ENCODE measurements at regions not wholly inside any gene's neighbourhood (a gene's known extent, or its start where the extent isn't known, plus 50 kb on each side); places are given as distances from the start of the nearest gene placed in this dataset.
"Not testable (repeated sequence)": the region's sequence is repeated elsewhere in the genome, so short reads cannot be mapped to it uniquely, and the experiment has no call there.

DNA sequence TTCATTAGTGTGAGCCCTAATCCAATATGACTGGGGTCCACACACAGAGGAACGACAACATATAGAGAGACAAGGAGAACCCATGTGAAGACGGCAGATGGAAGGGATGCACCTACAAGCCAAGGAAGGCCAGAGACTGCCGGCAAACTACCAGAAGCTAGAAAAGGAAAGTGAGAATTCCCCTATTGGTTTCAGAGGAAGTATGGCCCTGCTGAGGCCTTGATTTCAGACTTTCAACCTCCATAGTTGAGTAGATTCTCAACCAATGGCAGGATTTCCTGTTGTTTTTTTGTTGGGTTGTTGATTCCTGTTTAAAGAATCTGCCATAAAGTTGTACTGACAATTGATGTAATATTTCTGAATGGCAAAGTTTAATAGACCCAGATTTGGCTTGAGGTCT lies 241.5 kb downstream of the SATB2 start:
- no peak for DNase-seq (ENCODE audit: low spot score)

DNA sequence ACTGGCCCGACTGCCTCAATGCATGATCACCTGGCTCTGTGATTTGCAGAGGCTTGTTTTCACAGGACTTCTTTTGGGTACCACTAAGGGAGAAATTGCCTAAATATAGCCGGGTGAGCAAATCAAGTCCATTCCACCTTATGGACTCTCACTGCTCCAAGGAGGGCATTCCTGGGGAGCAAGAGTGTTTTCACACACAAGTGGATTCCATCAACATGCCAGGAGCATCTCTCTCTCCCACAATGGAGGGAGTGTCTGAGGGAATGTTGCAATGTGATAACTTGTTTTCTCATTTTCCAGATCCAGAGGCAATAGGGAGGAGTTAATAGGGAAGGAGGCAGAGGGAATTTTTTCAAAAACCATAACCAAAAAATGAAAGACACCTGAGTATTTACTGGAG lies 250.7 kb downstream of the SATB2 start:
- no peak for DNase-seq (ENCODE audit: low spot score)

DNA sequence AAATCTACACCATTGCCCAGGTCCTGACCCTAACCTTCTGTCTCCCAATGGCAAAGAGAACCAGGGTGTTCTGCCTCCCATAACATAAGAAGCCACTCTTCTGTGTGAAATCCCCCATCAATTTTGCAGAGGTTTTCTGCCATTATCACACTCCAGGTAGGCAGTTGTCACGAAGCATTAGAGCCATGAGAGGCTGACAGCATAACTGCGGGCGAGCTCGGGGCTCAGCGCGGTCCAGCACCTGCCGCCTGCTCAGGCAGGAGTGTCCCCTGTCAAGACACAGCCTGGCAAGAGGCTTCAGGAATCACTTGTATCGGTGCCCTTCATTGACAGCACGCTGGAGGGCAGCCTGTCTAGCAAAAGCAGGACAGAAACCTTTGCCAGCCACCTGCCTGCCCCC lies 251.2 kb downstream of the SATB2 start:
- no peak for DNase-seq (ENCODE audit: low spot score)

DNA sequence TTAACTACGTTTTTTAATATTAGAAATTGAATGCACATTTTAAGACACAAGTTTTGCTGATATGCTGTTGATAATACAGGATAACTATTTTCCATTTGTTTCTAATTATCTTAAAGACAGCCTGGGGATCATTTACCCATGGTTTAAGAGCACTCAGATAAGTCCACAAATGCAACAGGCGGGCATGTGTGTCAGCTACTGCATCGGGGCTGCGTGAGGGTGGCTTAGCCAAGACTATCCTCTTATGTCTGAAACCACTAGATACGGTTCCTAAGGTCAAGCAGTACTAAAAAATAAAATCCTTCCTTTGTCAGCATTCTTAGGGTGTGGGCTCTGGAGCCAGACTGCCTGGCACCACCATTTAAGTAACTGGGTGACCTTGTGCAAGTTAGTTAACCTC lies 254.8 kb downstream of the SATB2 start:
- no peak for DNase-seq (ENCODE audit: low spot score)

DNA sequence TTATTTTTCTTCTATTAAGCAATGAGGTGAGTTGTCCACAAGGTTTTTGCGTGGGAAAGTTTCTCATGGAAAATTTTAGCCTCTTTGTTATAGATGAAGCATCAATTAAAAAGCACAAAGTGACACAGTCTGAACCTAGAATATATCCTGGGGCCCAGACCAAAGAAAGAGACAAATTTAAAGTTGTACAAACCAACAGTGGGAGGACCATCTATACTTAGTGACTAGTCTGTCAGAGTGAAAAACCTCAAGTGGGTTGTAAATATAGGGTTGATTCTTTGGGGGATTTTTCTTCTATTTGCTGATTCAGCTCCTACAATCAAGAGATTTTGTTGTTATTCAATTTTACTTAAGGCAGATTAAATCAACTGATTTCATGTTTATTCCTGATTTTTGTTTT lies 256.2 kb downstream of the SATB2 start:
- DNase-seq (ENCODE audit: low spot score): no peak

DNA sequence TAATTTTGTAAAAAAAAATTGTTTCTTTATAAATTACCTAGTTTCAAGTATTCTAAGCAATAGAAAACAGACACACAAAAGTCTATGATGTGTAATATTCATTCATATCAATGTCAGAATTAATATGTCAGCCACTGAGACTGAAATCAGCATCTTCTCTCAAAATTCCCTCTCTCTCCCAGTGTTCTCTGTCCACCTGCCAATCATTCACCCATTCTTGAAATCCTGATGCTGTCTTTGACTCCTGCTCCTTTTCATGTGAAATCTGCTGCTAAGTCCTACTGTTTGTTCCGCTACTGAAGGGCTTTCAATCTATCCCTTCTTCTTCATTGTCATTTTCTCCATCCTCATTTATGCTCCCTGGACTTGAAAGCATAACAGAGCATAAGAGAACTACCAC lies 257.9 kb downstream of the SATB2 start:
- DNase-seq (ENCODE audit: low spot score): no peak

DNA sequence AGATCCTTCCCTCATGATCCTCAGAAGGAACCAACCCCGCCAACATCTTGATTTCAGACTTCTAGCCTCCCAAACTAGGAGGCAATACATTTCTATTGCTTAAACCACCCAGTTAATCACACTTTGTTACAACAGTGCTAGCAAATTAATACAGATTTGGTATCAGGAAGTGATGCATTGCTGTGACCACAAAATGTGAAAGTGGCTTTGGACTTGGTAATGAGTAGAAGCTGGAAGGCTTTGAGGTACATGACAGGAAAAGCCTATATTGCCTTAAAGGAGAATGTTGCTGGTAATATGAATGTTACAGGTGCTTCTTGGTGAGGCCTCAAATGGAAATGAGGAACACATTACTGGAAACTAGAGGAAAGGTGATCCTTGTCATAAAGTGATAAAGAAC lies 260.3 kb downstream of the SATB2 start:
- DNase-seq (ENCODE audit: low spot score): no peak

DNA sequence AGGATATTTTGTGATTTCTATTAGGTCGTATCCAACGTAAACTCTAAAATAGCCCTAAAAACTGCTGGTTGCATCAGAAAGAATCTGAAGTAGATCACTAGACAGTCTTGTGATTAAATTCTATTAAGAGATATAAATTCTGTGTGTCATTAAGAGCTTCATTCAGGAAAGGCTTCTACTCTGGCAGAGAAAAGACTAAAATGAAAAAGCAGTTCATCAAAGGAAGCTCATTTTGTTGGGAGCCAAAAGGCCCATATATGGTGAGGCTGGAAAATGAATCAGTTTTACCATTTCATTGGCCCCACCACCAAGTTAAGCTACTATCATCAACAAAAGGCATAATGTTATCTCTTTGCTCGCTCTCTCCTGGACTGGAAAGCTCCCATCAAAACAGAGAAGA lies 261.1 kb downstream of the SATB2 start:
- DNase-seq (ENCODE audit: low spot score): no peak

DNA sequence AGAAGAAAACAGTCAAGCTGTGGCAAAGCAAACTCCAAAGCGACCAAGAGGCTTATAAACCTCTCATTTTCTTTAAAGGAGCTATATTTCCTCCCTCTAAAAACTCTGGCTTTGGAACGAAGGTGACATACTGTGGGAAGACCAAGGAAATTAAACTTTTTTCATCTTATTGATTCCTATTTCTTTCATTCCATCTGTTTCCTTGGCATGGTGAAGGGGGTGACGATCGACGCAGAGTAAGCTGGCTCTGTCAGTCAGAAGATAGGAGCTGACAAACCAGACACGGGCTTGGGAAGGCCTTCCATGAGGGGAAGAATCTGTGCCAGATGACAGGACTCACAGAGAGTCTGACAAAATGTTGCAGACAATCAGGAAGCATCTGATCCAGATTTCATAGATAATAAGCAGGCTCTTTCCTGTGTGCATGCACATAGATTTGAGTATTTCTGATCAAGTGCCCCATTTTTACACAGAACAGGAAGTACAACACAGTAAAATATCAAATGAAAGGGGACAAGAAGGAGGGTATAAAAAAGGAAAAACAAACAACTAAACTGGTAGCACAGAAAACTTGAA lies 261.7 kb downstream of the SATB2 start:
- DNase-seq (ENCODE audit: low spot score): no peak

DNA sequence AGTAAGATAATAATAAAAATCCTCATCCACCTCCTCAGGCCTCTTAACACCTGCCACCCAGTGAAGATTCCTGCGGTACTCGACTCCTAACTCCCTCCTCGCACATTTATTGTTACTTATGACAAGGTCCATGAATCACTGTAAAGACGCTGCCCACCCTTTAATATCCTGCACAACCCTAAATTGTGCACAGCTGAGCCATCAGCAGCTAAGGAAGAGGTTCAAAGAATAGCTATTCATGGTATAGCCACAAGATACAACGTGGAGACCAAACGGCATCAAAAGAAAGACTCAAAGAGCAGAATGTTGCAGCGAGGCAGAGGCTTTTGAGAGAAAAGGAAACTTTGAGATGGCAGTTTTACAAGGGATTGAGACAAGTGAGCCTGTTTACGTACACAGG lies 266.3 kb downstream of the SATB2 start:
- DNase-seq (ENCODE audit: low spot score): no peak

DNA sequence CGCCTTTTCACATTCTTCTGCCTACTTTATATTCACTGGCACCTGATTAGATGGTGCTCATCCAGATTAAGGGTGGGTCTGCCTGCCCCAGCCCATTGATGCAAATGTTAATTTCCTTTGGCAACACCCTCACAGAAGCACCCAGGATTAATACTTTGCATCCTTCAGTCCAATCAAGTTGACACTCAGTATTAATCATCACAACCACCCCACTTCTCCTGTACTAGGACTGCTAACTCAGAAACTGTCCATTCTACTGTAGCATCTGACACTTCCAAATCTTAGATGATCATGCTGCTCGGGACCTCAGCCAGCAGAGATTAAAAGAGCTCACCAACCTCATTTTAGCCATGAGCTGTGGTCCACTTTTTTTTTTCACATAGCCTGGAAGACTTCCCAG lies 268.5 kb downstream of the SATB2 start:
- no peak for DNase-seq (ENCODE audit: low spot score)

DNA sequence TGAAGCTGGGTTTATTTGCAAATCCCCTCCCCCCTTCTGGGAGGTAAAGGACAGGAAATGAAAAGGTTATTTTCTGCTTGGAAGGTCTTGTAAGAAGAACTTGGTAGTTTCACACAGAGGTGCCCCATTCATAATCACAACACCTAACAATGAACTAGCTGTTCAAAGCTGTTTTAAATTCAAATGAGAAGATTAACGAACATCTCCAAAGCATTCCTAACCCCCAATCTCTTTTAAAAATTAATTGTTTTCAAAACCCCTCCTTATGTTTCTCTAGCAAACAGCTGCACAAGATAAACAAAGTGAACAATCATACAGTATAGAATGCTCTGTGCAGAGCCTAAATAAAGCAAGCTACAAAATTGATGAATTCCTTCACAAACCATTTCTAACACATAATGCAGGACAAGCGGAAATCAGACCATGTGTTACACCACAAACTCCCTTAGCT lies 271.4 kb downstream of the SATB2 start:
- no peak for DNase-seq (ENCODE audit: low spot score)

DNA sequence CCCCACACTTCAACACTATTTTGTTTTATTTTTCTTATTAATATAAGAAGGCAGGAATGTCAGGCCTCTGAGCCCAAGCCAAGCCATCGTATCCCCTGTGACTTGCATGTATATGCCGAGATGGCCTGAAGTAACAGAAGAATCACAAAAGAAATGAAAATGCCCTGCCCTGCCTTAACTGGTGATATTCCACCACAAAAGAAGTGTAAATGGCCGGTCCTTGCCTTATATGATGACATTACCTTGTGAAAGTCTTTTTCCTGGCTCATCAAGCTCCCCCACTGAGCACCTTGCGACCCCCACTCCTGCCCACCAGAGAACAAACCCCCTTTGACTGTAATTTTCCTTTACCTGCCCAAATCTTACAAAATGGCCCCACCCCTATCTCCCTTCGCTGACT lies 272.6 kb downstream of the SATB2 start:
- not testable (repeated sequence) for DNase-seq (ENCODE audit: low spot score)

DNA sequence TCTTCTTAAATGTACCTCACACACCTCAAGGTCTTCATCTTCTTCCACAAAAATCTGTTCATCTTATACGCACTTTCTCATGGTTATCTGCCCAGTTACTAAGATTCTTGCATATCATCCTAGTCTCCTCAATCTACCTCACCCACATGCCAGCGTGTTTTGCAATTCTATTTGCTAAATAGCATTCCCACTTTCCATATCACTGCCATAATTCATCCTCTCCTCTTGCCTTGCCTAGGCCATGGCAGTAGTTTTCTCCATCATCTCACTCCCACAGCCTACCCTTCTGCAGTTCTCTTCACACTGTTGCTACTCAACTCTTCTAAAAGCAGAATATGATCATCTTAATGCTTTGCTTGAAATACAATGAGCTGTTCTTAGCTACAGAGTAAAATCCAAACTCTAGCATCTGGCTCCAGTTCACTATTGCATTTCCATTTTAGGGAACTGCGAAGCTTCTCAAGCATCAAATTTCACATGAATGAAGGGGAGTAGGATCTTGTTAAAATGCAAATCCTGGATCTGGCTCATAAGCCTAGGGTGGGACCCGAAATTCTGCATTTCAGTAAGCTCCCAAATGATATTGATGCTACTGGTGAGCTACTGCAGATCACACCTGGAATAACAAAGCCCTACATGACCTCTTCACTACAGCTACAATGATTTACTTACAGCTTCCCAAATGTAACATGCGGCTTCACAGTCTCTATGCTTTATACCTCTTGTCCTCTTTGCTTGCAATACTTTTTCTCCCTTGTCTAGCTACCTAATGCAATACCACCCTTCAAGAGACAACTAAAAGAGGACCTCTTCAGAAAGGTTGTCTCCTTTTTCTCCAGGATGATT lies 293.9 kb downstream of the SATB2 start:
- no peak for DNase-seq (ENCODE audit: low spot score)

DNA sequence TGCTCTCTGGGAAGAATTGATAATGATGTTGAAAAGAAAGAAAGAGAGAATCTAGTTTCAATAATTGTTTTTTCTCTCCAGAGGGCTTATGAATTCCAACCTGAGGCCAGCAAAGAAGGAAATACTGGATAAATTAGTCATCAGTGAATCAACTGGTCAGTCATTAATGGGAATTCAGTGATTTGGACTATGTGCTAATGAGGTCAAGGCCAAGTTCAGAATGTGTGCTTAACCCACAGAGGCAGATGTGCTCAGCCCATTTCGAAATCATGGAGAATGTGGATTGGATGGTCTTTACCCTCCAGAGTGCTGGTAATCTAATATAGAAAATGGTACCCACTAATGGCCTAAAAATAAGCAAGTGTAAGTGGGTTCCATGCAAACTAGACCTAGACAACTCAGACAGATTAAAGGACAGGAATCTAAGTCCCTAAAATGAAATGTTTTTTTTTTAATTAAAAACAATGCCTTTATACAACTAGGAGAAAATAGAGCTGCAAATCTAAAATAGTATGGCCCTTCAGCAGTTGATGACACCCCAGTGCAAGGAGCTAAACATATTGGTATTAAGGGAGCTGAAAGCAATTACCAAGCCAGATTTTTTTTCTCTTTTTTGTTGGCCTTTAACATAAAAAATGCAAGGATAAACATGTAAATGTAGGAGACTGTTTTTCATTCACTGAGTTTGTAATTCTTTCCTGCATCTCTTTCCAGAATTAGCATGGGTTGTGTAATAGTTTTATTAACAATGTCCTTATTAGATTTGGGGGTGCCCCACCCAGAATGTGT lies 296.9 kb downstream of the SATB2 start:
- DNase-seq (ENCODE audit: low spot score): no peak

DNA sequence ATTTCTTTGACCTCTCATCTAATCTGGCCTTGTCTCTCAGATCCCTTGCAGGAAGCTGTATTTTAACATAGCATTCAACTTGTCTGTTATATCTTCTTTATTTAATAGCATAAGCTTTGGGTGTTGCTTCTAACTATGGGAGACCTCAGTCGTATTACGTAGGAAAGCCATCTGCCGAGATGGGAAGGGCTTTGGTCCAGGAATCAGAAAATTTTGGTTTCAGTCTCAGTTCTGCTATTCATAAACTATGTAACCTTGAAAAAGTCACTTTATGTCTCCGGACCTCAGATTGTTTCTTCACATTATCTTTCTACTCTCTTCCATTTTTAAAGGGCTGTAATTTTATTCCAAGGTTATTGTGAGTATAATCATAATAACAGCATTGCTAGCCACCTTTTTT lies 297.7 kb downstream of the SATB2 start:
- no peak for DNase-seq (ENCODE audit: low spot score)

DNA sequence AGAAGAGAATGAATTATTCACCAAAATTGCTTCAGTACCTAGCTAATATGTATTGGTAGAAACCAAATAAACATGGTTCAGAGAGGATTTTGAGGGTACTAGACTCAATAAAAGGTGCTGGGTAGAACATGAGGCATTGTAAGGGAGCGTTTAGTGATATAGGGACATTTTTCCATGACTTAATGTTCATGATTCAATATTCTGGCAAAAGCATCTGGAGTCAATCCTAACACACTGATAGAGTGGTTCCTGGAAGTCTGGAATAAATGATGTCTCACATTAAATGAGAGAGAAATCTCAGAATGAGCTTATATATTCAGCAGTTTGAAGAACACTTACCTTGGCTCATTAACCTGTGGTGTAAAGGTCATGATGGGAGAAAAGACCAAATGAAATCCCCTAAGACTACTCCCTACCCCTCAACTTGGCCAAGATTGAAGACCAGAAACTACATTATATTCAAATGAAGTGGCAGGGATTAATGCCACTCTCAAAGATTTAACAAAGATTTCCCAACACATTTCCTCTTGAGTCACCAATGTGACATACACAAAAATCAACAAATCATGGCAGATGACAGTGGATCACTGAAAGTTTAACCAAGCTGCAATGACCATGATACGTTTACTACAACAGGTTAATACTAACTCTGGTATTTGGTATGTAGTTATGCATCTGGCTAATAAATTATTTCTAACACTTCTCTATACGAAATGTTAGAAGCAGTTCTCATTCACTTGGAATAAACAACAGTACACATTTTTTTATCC lies 309.5 kb downstream of the SATB2 start:
- no peak for DNase-seq (ENCODE audit: low spot score)

DNA sequence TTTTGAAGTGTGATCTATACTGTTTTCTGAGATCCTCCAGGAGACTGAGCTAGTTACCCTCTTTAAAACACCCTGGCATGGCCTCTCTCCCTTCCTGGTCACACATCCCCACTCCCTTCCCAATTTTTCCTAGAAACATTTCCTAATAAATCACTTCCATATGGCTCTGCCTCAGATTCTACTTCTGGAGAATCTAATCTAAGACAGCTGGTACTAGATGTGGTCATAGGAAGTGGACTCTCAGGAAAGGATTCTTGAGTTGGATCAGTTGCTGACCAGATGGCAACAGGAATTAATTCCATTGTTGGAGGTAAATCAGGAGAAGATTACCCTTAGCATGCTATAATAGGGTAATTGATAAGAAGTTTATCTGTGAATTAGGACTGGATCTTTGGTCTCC lies 310.5 kb downstream of the SATB2 start:
- DNase-seq (ENCODE audit: low spot score): no peak

DNA sequence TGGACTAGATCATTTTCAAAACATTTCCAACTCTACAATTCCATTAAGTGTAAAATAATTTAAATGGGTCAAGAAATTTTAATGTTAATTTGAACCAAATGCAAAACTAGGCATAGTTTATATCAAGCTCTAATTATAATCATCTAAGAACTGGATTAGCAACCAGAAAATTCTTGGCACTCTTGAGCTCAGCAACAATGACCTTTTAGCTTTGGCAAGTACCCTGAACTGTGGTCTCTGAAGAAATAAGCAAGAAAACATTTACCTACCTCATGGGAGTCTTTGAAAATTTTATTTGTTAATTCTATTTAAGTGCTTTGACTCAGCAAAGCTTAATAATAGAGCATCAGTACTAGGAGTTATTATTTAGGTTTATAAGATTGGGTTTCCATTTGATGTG lies 313.2 kb downstream of the SATB2 start:
- no peak for DNase-seq (ENCODE audit: low spot score)

DNA sequence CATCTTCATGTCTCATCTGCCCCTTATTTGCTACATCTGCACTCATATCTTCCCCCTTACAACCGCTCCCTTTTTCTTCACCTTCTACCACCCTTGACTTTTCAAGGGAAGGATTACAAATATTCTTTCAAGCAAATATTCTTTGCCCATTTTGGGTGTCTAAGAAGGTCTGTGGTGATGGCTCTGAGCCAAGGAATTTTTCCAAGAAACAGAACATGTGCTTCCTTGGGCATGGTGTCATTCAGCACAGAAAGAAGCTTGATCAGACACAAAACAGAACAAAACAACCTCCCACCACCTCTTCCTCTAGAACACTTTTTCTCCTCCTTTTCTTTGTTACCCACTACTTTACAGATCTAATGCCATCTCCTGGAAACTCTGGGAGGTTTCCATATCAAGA lies 313.7 kb downstream of the SATB2 start:
- DNase-seq (ENCODE audit: low spot score): no peak

DNA sequence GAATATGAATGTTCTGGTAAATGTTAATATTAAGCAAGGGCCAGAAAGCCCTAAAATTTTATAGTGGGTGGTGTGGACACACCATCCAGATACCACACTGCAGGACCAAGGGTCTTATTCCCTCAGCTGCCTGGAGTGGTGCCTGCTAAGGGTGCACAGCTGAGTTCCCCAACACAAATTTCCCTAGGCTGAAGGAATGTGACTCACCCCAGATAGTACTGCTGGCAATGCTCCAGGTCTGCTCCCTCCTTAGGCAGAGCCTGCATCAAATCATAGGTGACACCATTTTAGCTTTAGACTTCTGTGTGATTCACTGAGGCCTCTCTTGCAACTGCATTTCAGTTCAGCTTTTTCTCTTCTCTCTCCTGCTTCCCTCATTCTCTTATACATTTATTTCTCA lies 321.1 kb downstream of the SATB2 start:
- DNase-seq (ENCODE audit: low spot score): no peak

DNA sequence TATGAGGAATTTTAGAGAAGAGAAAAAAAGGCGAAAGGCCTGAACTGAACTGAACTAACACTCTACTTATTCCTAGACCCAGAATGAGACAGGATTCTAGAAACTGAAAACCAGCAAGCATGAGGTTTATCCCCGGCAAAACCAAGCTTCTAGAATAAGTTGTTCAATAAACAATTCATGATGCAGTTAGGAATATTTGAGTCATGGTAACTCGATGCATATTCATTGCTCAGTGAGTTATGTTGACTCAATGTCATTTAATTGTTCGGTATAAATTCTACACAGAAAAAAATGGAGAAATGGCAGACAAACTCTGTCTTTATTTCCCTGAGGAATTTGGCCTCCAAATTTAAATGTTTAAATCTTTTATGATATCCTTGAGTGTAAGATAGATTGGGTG lies 321.5 kb downstream of the SATB2 start:
- DNase-seq (ENCODE audit: low spot score): no peak
